Stomach (tissue), 4 donors: ENCODE measurements at regions not wholly inside any gene's neighbourhood (a gene's known extent, or its start where the extent isn't known, plus 50 kb on each side); places are given as distances from the start of the nearest gene placed in this dataset.

Experiments used
- EP300 ChIP-seq: sonication (generic); formaldehyde crosslinking; IDR thresholded peaks from one replicate; pipeline ENCODE4 v1.6.1; 2017; ENCODE audit warnings: antibody characterized with exemption
- POLR2A ChIP-seq, 4 donors: fragments of 450-650 bp; IDR thresholded peaks; one replicate each; pipeline ENCODE4 v1.6.1; 2016; ENCODE audit warnings: antibody characterized with exemption in 4 of 4, control low read depth in 2 of 4, mild to moderate bottlenecking in 1 of 4, moderate library complexity in 1 of 4
- POLR2AphosphoS5 ChIP-seq, 3 donors: sonication (generic); formaldehyde crosslinking; IDR thresholded peaks; one replicate each; pipeline ENCODE4 v1.6.1; 2016; ENCODE audit warnings: antibody characterized with exemption in 3 of 3
- TF ChIP-seq, protein P1 (sequence below), 7 experiments: fragments of 450-650 bp in 4 of 7; fragments of 200-600 bp in 3 of 7; sonication (generic) in 3 of 7; IDR thresholded peaks; one replicate each; pipeline ENCODE4 v1.5.1; 2016 to 2019; ENCODE audit warnings: antibody characterized with exemption in 7 of 7, control low read depth in 2 of 7, mild to moderate bottlenecking in 1 of 7

DNA sequence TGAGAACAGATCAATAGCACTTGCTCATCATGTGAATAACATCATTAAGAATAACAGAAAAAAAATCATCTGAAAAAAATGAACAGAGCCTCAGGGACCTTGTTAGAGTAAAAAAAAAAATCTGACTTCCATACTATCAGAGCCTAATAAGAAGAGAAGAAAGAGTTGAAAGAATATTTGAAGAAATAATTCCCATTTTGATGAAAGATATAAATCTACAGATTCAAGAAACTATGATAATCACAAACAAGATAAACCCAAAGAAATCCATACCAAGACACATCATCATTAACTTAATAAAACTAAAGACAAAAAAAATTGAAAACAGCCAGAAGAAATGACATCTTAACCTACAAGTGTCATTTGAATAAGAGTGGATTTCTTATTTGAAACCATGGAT, 134.4 kb downstream of the BMS1 start:
- no peak for TF ChIP-seq EP300
- TF ChIP-seq, protein P1, sequence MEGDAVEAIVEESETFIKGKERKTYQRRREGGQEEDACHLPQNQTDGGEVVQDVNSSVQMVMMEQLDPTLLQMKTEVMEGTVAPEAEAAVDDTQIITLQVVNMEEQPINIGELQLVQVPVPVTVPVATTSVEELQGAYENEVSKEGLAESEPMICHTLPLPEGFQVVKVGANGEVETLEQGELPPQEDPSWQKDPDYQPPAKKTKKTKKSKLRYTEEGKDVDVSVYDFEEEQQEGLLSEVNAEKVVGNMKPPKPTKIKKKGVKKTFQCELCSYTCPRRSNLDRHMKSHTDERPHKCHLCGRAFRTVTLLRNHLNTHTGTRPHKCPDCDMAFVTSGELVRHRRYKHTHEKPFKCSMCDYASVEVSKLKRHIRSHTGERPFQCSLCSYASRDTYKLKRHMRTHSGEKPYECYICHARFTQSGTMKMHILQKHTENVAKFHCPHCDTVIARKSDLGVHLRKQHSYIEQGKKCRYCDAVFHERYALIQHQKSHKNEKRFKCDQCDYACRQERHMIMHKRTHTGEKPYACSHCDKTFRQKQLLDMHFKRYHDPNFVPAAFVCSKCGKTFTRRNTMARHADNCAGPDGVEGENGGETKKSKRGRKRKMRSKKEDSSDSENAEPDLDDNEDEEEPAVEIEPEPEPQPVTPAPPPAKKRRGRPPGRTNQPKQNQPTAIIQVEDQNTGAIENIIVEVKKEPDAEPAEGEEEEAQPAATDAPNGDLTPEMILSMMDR (IDR thresholded peaks at IDR 0.05) = no peak
- TF ChIP-seq POLR2AphosphoS5 (IDR thresholded peaks at IDR 0.05) = no peak
- TF ChIP-seq POLR2A (IDR thresholded peaks at IDR 0.05) = no peak
